Stimulated activated CD4-positive, alpha-beta T cell treated with anti-CD3 and anti-CD28 coated beads, Interleukin-12 subunit alpha, Interleukin-12 subunit beta, amount 100 ng/mL, for 48 hours (primary cell): ENCODE measurements at regions not wholly inside any gene's neighbourhood (a gene's known extent, or its start where the extent isn't known, plus 50 kb on each side); places are given as distances from the start of the nearest gene placed in this dataset.

ENCODE experiments used
- DNase-seq, 3 donors: peaks; one replicate each; pipeline ENCODE4 v3.0.0-alpha.2; 2020; ENCODE audit warnings: low read depth in 2 of 3, low spot score in 1 of 3

DNA sequence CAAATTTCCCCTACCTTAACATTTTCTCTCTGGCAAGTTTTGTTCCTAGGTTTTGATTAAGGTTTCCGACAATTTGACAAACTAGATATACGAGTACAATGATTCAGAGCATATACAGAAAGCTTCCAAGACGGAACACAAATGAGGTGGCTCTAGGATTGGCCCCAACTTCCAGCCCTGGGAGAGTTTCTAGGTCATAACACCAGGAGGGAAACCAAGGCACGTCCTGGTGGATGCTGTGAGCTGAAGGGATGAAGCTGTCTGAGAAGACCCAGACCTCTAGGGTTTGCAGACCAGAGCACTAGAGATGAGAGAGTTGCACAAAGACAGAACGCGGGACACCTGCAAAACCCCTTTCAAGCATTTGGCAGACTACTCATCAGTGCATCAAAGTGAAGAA, 51.5 kb upstream of the CAND1 start:
- DNase-seq, result no peak
